Calu3 (cell line): ENCODE measurements at regions not wholly inside any gene's neighbourhood (a gene's known extent, or its start where the extent isn't known, plus 50 kb on each side); places are given as distances from the start of the nearest gene placed in this dataset.

Experiments used
- BruUV-seq: library from RNA; stranded (reverse); fragments of 400-500 nt; replicated peaks from 2 replicates; lab custom pipeline; 2021; lab: Mats Ljungman, UMichigan
- CTCF ChIA-PET: fragments of 300-600 bp; sonication (Branson Sonifier 250); formaldehyde crosslinking; loops from one replicate; lab custom pipeline; 2022; ENCODE audit warnings: antibody characterized with exemption; lab: Charles Lee
- DNase-seq: peaks from one replicate; pipeline ENCODE4 v3.0.0; 2022
- H3K27ac Mint-ChIP-seq: one replicate; pipeline ENCODE4 v1.8.0; 2022; ENCODE audit warnings: mixed read lengths; ENCODE audit not compliant: unreplicated experiment
- H3K27me3 Mint-ChIP-seq: one replicate; pipeline ENCODE4 v1.8.0; 2022; ENCODE audit warnings: mixed read lengths; ENCODE audit not compliant: unreplicated experiment
- H3K36me3 Mint-ChIP-seq: one replicate; pipeline ENCODE4 v1.8.0; 2022; ENCODE audit warnings: mild to moderate bottlenecking, moderate library complexity, mixed read lengths; ENCODE audit not compliant: insufficient read depth, unreplicated experiment
- H3K4me1 Mint-ChIP-seq: one replicate; pipeline ENCODE4 v1.8.0; 2022; ENCODE audit warnings: mild to moderate bottlenecking, low read depth, mixed read lengths; ENCODE audit not compliant: unreplicated experiment
- H3K4me3 Mint-ChIP-seq: one replicate; pipeline ENCODE4 v1.8.0; 2022; ENCODE audit warnings: mild to moderate bottlenecking, low read depth, moderate library complexity, mixed read lengths; ENCODE audit not compliant: unreplicated experiment
- H3K9me3 Mint-ChIP-seq: one replicate; pipeline ENCODE4 v1.8.0; 2022; ENCODE audit warnings: low read depth, mixed read lengths; ENCODE audit not compliant: unreplicated experiment
- CTCF ChIP-seq: fragments of 200-600 bp; IDR thresholded peaks from one replicate; pipeline ENCODE4 v1.8.0; 2022; ENCODE audit warnings: antibody characterized with exemption; ENCODE audit not compliant: unreplicated experiment
- intact Hi-C: fragments of 100-400 bp; cut with micrococcal nuclease; formaldehyde crosslinking; loops from one replicate; pipeline ENCODE4 v1.10.0; 2022; ENCODE audit not compliant: unreplicated experiment

- no peak for TF ChIP-seq CTCF
- CTCF ChIA-PET = no interaction called here
- no peak overlapping the region for H3K27ac Mint-ChIP-seq
- no peaks in the 10 kb centered on the region for H3K36me3 Mint-ChIP-seq
- no peaks in the 10 kb centered on the region for H3K4me1 Mint-ChIP-seq
- no TSS peak for BruUV-seq
- intact Hi-C loops = no loop called here
- DNase-seq = no peak
- H3K27me3 Mint-ChIP-seq = no peaks in the 10 kb centered on the region
- H3K4me3 Mint-ChIP-seq = no peak overlapping the region
- peaks cover 7% of the 10 kb centered on the region for H3K9me3 Mint-ChIP-seq
These were observed 369.7 kb upstream of the TSHZ3 start for GRCh38 chr19:31718898-31719297.

DNA sequence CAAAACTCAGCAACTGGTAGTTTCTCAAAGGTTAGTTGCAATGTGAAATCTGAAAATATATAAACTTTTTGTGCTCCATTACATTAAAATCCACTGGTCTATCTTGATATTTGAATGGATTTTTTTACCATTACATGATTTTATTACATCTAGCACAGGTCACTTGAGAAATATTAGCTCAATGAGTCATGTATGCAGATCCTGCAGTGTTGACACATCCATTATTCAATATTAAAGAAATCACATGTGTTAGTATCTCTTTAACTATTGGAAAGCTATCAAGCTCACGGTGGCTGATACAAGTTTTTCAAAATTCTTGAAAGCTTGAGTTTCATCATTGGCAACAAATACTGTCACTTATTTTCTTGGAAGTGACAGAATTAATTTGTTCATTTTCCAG lies 373.9 kb upstream of the TSHZ3 start:
- no peak overlapping the region for H3K4me3 Mint-ChIP-seq
- no peaks in the 10 kb centered on the region for H3K36me3 Mint-ChIP-seq
- TF ChIP-seq CTCF = no peak
- BruUV-seq = no TSS peak
- intact Hi-C loops = no loop called here
- H3K4me1 Mint-ChIP-seq = no peaks in the 10 kb centered on the region
- DNase-seq = no peak
- CTCF ChIA-PET = no interaction called here
- no peak overlapping the region for H3K27ac Mint-ChIP-seq
- no peaks in the 10 kb centered on the region for H3K27me3 Mint-ChIP-seq
- H3K9me3 Mint-ChIP-seq = peaks cover 9% of the 10 kb centered on the region

DNA sequence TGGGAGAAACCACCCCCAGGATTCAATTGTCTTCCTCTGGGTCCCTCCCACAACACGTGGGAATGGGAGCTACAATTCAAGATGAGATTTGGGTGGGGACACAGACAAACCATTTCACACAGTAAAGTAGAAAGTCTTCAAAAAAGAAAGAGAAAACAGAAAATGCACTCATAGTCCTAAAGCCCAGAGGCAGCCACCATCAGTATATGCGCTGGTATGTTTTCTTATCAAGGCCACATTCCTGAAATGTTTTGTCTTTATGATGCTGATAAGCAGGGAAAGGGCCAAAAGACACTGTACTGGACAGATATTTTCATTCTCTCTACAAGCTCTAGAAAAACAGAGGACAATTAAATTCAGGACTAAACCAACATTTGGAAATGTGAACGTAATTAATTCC lies 375.8 kb upstream of the TSHZ3 start:
- no peak overlapping the region for H3K27ac Mint-ChIP-seq
- TF ChIP-seq CTCF = no peak
- BruUV-seq = no TSS peak
- no peaks in the 10 kb centered on the region for H3K36me3 Mint-ChIP-seq
- no peak overlapping the region for H3K4me3 Mint-ChIP-seq
- H3K27me3 Mint-ChIP-seq = no peaks in the 10 kb centered on the region
- no peak for DNase-seq
- intact Hi-C loops = no loop called here
- peaks cover 7% of the 10 kb centered on the region for H3K9me3 Mint-ChIP-seq
- no peaks in the 10 kb centered on the region for H3K4me1 Mint-ChIP-seq
- CTCF ChIA-PET = no interaction called here

DNA sequence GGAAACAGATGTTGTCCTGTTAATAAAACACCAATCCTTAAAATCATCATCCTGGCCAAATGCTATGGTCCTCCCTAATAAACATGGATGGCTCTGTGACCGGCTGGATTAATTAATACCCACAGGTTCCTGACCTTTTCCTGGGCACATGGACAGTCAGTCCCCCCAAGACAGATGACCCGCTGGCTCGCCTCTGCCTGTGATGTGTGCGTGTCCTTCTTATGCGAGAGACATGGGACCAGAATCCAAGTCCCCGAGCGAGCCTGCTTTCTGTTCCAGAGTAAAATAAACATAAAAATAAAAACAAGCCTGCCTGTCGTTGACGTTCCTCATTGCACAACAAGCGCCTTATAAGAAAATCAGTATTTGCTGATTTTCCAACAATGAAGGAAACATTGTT lies 378.3 kb upstream of the TSHZ3 start:
- Mint-ChIP-seq H3K4me3 (no peak overlapping the region), H3K9me3 (peaks cover 11% of the 10 kb centered on the region), H3K4me1 (no peaks in the 10 kb centered on the region), H3K36me3 (no peaks in the 10 kb centered on the region), H3K27ac (no peak overlapping the region), H3K27me3 (no peaks in the 10 kb centered on the region)
- CTCF ChIA-PET = no interaction called here
- BruUV-seq = no TSS peak
- no peak for TF ChIP-seq CTCF
- intact Hi-C loops = no loop called here
- no peak for DNase-seq
